ENCODE measurements at regions not wholly inside any gene's neighbourhood (a gene's known extent, or its start where the extent isn't known, plus 50 kb on each side); places are given as distances from the start of the nearest gene placed in this dataset.

DNA sequence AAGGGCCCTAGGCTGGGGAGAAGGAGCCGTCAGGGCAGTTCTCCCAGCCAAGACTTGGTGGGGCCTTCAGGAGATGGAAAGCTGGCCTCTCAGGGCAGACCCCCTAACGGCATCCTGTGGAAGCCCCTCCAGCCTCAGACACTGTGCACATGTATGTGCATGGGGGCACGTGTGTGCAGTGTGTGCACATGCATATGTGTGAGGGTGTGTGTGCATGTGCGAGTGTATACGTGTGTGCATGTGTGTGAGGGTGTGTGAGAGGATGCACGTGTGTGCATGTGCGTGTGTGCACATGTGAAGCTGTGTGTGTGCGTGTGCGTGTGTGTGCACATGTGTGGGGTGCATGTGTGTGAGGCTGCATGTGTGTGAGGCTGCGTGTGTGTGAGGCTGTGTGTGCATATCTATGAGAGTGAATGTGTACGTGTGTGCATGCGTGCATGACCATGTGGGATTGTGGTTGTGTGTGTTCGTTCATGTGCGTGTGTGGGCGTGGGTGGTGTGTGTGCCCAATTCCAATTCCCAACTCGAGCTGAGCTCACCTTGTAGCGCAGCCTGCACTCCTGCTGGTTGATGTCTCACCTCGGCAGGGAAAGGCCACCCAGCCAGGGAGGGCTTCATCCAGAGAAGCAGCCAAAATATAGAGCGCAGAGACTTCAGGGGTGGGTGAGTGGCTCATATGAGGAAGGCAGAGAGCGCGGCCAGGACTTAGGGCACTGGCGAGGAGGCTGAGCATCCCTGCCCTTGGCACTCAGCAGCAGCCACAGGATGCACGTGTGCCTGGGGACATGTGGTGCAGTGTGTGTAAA lies 142.7 kb upstream of the PPP1R26 start:
- peak overlapping the region; percentile 83 for H3K27ac Mint-ChIP-seq
- Histone ChIP-seq H3K27me3 (no peaks in the 10 kb centered on the region), H3K36me3 (no peaks in the 10 kb centered on the region), H3K4me2 (no peak overlapping the region), H3K9me3 (ENCODE audit: low read depth) (no peaks in the 10 kb centered on the region), H3K4me1 (peaks cover 16% of the 10 kb centered on the region), H3K9ac (no peak overlapping the region), H3F3A (ENCODE audit: low read depth) (peaks cover 11% of the 10 kb centered on the region), H4K20me1 (ENCODE audit: low read depth) (no peaks in the 10 kb centered on the region), H2AFZ (replicated peaks) (no peak overlapping the region), H3K4me3 (no peak overlapping the region), H3K27ac (no peak overlapping the region), H3K79me2 (ENCODE audit: low read depth) (no peaks in the 10 kb centered on the region)
- no peaks in the 10 kb centered on the region for H3K9me3 Mint-ChIP-seq
- TF ChIP-seq, protein P1, sequence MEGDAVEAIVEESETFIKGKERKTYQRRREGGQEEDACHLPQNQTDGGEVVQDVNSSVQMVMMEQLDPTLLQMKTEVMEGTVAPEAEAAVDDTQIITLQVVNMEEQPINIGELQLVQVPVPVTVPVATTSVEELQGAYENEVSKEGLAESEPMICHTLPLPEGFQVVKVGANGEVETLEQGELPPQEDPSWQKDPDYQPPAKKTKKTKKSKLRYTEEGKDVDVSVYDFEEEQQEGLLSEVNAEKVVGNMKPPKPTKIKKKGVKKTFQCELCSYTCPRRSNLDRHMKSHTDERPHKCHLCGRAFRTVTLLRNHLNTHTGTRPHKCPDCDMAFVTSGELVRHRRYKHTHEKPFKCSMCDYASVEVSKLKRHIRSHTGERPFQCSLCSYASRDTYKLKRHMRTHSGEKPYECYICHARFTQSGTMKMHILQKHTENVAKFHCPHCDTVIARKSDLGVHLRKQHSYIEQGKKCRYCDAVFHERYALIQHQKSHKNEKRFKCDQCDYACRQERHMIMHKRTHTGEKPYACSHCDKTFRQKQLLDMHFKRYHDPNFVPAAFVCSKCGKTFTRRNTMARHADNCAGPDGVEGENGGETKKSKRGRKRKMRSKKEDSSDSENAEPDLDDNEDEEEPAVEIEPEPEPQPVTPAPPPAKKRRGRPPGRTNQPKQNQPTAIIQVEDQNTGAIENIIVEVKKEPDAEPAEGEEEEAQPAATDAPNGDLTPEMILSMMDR (IDR thresholded peaks at IDR 0.05) = no peak
- TF ChIP-seq EZH2phosphoT487 (IDR thresholded peaks at IDR 0.05) (no peak), EZH2 (IDR thresholded peaks at IDR 0.05) (no peak)
- no peak for DNase-seq (ENCODE audit: low spot score)
- H3K36me3 Mint-ChIP-seq = no peaks in the 10 kb centered on the region
- H3K27me3 Mint-ChIP-seq (ENCODE audit: insufficient read depth, low read depth) = peaks cover 9% of the 10 kb centered on the region
- peaks cover 17% of the 10 kb centered on the region for H3K4me1 Mint-ChIP-seq
- H3K4me3 Mint-ChIP-seq = peak overlapping the region; percentile 54

DNA sequence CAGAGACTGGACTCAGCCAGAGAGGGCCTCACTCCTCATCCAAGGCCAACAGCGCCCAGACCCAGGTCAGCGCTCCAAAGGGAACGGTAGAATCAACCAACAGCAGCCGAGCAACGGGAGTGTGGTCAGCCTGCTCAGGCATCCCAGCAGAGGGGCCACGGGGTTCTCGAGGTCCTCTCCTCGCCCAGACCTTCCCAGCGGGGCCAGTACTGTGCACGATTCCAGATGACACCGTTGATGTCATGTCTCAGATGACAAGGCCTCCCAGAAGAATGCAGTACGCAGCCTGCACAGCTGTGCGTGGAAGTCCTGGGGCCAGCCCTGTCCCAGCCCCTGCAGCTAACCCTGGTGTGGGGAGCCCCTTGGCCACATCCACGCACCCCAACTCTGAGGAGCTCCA lies 141.0 kb upstream of the PPP1R26 start:
- H3K27ac Mint-ChIP-seq = no peak overlapping the region
- H3K4me1 Mint-ChIP-seq = peaks cover 17% of the 10 kb centered on the region
- Histone ChIP-seq H3K4me2 (no peak overlapping the region), H3K4me3 (no peak overlapping the region), H3K27ac (no peak overlapping the region), H3F3A (ENCODE audit: low read depth) (peaks cover 11% of the 10 kb centered on the region), H3K36me3 (no peaks in the 10 kb centered on the region), H3K9ac (no peak overlapping the region), H3K4me1 (peaks cover 16% of the 10 kb centered on the region), H2AFZ (replicated peaks) (no peak overlapping the region), H4K20me1 (ENCODE audit: low read depth) (no peaks in the 10 kb centered on the region), H3K79me2 (ENCODE audit: low read depth) (no peaks in the 10 kb centered on the region), H3K27me3 (no peaks in the 10 kb centered on the region), H3K9me3 (ENCODE audit: low read depth) (no peaks in the 10 kb centered on the region)
- no peak overlapping the region for H3K4me3 Mint-ChIP-seq
- TF ChIP-seq EZH2 (IDR thresholded peaks at IDR 0.05) (no peak), EZH2phosphoT487 (IDR thresholded peaks at IDR 0.05) (no peak)
- TF ChIP-seq, protein P1 (IDR thresholded peaks at IDR 0.05) = no peak
- no peaks in the 10 kb centered on the region for H3K36me3 Mint-ChIP-seq
- H3K27me3 Mint-ChIP-seq (ENCODE audit: insufficient read depth, low read depth) = peaks cover 12% of the 10 kb centered on the region
- no peak for DNase-seq (ENCODE audit: low spot score)
- no peaks in the 10 kb centered on the region for H3K9me3 Mint-ChIP-seq

DNA sequence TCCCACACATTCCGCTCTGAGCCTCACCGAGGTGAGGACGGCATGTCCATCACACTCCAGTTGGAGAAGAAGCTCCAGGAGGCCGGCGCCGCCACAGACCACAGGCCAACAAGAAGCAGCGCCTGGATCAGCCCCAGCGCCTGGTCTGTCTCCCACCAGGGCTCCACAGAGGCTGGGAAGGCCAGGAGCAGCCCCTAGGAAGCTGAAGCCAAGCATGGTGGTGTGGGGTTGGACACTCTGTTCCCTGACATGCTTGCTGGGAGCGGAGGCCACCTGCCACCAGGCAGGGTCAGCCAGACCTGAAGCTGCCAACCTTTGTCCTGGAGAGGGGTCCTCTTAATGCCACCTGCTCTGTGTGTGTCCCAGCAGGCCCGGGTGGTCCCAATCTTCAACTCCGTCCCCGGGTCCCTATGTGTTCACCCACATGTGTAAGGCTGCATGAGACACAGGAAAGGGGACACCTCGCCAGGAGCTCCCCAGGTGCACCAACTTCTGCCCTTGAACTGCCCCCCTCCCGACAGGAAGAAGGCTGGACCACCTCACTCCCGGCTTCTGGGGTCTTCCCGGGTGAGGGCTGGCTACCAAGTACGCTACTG lies 140.1 kb upstream of the PPP1R26 start:
- Histone ChIP-seq H3K36me3 (no peaks in the 10 kb centered on the region), H3K4me3 (no peak overlapping the region), H3F3A (ENCODE audit: low read depth) (peaks cover 11% of the 10 kb centered on the region), H3K79me2 (ENCODE audit: low read depth) (no peaks in the 10 kb centered on the region), H4K20me1 (ENCODE audit: low read depth) (no peaks in the 10 kb centered on the region), H3K9me3 (ENCODE audit: low read depth) (no peaks in the 10 kb centered on the region), H3K27ac (no peak overlapping the region), H3K4me2 (peak overlapping the region; percentile 62), H3K4me1 (peaks cover 16% of the 10 kb centered on the region), H2AFZ (replicated peaks) (no peak overlapping the region), H3K9ac (no peak overlapping the region), H3K27me3 (no peaks in the 10 kb centered on the region)
- no peak overlapping the region for H3K27ac Mint-ChIP-seq
- TF ChIP-seq, protein P1 (IDR thresholded peaks at IDR 0.05) = no peak
- peaks cover 17% of the 10 kb centered on the region for H3K4me1 Mint-ChIP-seq
- no peak overlapping the region for H3K4me3 Mint-ChIP-seq
- no peaks in the 10 kb centered on the region for H3K9me3 Mint-ChIP-seq
- no peak for DNase-seq (ENCODE audit: low spot score)
- no peaks in the 10 kb centered on the region for H3K36me3 Mint-ChIP-seq
- H3K27me3 Mint-ChIP-seq (ENCODE audit: insufficient read depth, low read depth) = peaks cover 13% of the 10 kb centered on the region
